Endothelial cell (in vitro differentiated cells): ENCODE measurements at regions not wholly inside any gene's neighbourhood (a gene's known extent, or its start where the extent isn't known, plus 50 kb on each side); places are given as distances from the start of the nearest gene placed in this dataset.

Experiments used
- DNase-seq: peaks from one replicate; pipeline ENCODE4 v3.0.0; 2021; ENCODE audit warnings: low spot score
- H3K27ac Mint-ChIP-seq: one replicate; pipeline ENCODE4 v1.8.0; 2021; ENCODE audit warnings: mixed read lengths, inconsistent platforms; ENCODE audit not compliant: unreplicated experiment
- H3K27me3 Mint-ChIP-seq: one replicate; pipeline ENCODE4 v1.8.0; 2021; ENCODE audit warnings: mild to moderate bottlenecking, moderate library complexity, mixed read lengths, inconsistent platforms; ENCODE audit not compliant: unreplicated experiment
- H3K36me3 Mint-ChIP-seq: one replicate; pipeline ENCODE4 v1.8.0; 2021; ENCODE audit warnings: mild to moderate bottlenecking, low read depth, mixed read lengths, inconsistent platforms; ENCODE audit not compliant: unreplicated experiment
- H3K4me1 Mint-ChIP-seq: one replicate; pipeline ENCODE4 v1.8.0; 2021; ENCODE audit warnings: mild to moderate bottlenecking, mixed read lengths, inconsistent platforms; ENCODE audit not compliant: unreplicated experiment
- H3K4me3 Mint-ChIP-seq: one replicate; pipeline ENCODE4 v1.8.0; 2021; ENCODE audit warnings: mild to moderate bottlenecking, mixed read lengths, inconsistent platforms; ENCODE audit not compliant: unreplicated experiment
- H3K9me3 Mint-ChIP-seq: one replicate; pipeline ENCODE4 v1.8.0; 2021; ENCODE audit warnings: mixed read lengths, inconsistent platforms; ENCODE audit not compliant: unreplicated experiment
- TF ChIP-seq, protein P1 (sequence below): fragments of 200-600 bp; sonication (generic); IDR thresholded peaks from one replicate; pipeline ENCODE4 v1.5.0; 2021; ENCODE audit warnings: antibody characterized with exemption; ENCODE audit not compliant: unreplicated experiment

GRCh38 chr4:164203476-164203875 lies 550.5 kb upstream of the SMIM31 start:
- Mint-ChIP-seq H3K27me3 (no peaks in the 10 kb centered on the region), H3K27ac (no peak overlapping the region), H3K4me3 (no peak overlapping the region), H3K36me3 (no peaks in the 10 kb centered on the region), H3K9me3 (no peaks in the 10 kb centered on the region), H3K4me1 (no peaks in the 10 kb centered on the region)
- DNase-seq, result no peak
- TF ChIP-seq, protein P1, sequence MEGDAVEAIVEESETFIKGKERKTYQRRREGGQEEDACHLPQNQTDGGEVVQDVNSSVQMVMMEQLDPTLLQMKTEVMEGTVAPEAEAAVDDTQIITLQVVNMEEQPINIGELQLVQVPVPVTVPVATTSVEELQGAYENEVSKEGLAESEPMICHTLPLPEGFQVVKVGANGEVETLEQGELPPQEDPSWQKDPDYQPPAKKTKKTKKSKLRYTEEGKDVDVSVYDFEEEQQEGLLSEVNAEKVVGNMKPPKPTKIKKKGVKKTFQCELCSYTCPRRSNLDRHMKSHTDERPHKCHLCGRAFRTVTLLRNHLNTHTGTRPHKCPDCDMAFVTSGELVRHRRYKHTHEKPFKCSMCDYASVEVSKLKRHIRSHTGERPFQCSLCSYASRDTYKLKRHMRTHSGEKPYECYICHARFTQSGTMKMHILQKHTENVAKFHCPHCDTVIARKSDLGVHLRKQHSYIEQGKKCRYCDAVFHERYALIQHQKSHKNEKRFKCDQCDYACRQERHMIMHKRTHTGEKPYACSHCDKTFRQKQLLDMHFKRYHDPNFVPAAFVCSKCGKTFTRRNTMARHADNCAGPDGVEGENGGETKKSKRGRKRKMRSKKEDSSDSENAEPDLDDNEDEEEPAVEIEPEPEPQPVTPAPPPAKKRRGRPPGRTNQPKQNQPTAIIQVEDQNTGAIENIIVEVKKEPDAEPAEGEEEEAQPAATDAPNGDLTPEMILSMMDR, result no peak

GRCh38 chr4:164204434-164204833 lies 549.5 kb upstream of the SMIM31 start:
- H3K4me1 Mint-ChIP-seq, result no peaks in the 10 kb centered on the region
- no peaks in the 10 kb centered on the region for H3K9me3 Mint-ChIP-seq
- no peak overlapping the region for H3K4me3 Mint-ChIP-seq
- H3K36me3 Mint-ChIP-seq, result no peaks in the 10 kb centered on the region
- TF ChIP-seq, protein P1, result no peak
- DNase-seq, result no peak
- no peaks in the 10 kb centered on the region for H3K27me3 Mint-ChIP-seq
- peak overlapping the region; percentile 44 for H3K27ac Mint-ChIP-seq

- H3K27ac Mint-ChIP-seq, result no peak overlapping the region
- H3K9me3 Mint-ChIP-seq, result no peaks in the 10 kb centered on the region
- H3K4me1 Mint-ChIP-seq, result no peaks in the 10 kb centered on the region
- H3K4me3 Mint-ChIP-seq, result no peak overlapping the region
- H3K27me3 Mint-ChIP-seq, result no peaks in the 10 kb centered on the region
- TF ChIP-seq, protein P1, result no peak
- H3K36me3 Mint-ChIP-seq, result no peaks in the 10 kb centered on the region
- no peak for DNase-seq
Measured at GRCh38 chr4:164207460-164207859, 546.5 kb upstream of the SMIM31 start.

DNA sequence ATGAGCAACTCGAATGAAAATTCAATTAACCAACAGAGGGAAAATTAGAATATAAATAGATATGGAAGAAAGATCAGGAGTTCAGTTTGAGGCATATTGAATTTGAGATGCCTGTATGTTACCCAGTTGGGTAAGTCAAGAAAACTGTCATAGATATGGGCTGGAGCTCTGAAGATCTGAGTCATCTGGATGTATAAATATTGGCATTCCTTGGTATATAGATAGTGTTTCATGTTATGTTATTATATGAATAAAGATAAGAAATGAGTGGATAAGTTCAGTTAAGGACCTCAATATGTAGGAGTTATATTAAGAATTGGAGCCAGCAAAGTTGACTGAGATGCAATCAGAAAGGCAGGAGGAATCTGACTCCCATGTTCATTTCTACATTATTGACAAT lies 543.6 kb upstream of the SMIM31 start:
- no peak overlapping the region for H3K27ac Mint-ChIP-seq
- H3K27me3 Mint-ChIP-seq, result peaks cover 1% of the 10 kb centered on the region
- H3K9me3 Mint-ChIP-seq, result no peaks in the 10 kb centered on the region
- no peak overlapping the region for H3K4me3 Mint-ChIP-seq
- H3K4me1 Mint-ChIP-seq, result no peaks in the 10 kb centered on the region
- no peaks in the 10 kb centered on the region for H3K36me3 Mint-ChIP-seq
- TF ChIP-seq, protein P1, result no peak
- no peak for DNase-seq

- TF ChIP-seq, protein P1, result no peak
- Mint-ChIP-seq H3K27me3 (peaks cover 1% of the 10 kb centered on the region), H3K36me3 (no peaks in the 10 kb centered on the region), H3K4me1 (no peaks in the 10 kb centered on the region), H3K27ac (no peak overlapping the region), H3K4me3 (no peak overlapping the region), H3K9me3 (no peaks in the 10 kb centered on the region)
- no peak for DNase-seq
Measured at GRCh38 chr4:164212134-164212533, 541.8 kb upstream of the SMIM31 start.
